Kidney glomerular epithelial cell (primary cell): ENCODE measurements at regions not wholly inside any gene's neighbourhood (a gene's known extent, or its start where the extent isn't known, plus 50 kb on each side); places are given as distances from the start of the nearest gene placed in this dataset.

Experiments
- DNase-seq: peaks from one replicate; lab custom pipeline; 2025; lab: John Stamatoyannopoulos, UW

DNA sequence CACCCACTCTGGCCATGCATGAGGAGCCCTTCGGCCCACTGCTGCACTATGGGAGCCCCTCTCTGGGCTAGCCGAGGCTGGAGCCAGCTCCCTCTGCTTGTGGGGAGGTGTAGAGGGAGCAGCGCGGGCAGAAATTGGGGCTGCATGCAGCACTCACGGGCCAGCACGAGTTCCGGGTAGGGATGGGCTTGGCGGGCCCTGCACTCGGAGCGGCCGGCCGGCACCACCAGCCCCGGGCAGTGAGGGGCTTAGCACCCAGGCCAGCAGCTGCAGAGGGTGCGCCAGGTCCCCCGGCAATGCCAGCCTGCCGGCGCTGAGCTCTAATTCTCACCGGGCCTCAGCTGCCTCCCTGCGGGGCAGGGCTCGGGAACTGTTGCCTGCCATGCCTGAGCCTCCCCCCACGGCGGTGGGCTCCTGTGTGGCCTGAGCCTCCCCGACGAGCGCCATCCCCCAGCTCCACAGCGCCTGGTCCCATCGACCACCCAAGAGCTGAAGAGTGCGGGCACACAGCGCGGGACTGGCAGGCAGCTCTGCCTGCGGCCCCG is 209.0 kb downstream of the LTN1 start:
- no peak for DNase-seq

DNA sequence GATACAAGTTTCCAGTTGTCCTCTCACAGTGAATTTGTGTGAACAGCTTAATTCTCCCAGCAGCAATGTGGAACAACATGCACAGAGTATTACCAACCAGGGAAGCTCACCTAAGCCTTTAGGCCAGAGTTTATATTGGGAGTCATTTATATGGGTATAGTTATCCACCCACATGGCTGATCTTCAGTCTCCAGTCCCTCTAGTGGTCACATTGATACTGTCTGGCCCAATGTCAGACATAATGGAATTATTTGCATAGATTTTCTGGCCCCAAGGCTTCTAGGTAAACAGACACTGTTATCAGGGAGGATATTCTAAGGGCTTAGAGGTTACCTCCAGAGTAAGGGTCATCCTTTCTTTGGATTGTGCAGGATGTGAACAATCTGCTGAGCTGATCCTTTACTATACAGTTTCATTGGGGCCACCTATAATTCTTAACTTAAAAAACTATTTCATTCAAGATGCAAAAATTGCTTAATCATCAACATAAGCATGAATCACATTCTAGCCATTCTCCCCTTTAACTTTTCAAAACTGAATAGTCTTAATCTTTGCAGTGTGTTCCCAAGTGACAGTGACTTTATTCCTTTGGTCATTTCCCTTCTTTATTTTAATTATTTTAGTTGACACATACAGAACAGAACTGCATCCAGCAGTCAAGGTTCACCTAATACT is 210.9 kb downstream of the LTN1 start:
- no peak for DNase-seq

DNA sequence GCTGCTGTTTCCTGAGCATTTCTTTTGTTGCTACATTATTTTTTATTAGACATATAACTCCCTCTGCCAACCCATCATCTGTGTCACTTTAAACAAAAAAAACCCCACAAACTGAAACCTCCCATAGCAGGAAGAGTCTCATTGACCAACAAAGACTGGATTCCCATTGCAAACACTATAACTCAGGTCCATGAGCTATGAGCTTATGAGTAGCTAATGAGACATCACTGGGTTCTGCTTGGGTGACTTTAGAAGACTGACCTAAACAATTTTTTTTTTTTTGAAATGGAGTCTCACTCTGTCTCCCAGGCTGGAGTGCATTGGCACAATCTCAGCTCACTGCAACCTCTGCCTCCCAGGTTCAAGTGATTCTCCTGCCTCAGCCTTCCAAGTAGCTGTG is 212.8 kb downstream of the LTN1 start:
- peak; percentile 60 for DNase-seq

DNA sequence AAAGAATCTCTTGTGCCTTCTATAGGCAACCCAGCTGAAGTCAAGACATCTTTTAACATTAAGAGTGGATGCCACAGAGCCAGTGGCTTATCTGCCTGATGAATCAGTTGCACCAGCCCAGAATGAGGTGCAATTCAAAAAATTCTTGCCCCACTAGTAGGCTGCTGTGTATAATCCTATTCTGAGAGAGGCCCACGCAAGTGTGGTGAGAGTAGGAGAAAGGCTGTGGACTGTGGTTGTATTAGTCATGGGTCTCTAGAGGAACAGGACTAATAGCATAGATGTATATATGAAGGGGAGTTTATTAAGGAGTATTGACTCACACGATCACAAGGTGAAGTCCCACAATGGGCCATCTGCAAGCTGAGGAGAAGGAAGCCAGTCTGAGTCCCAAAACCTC is 216.4 kb downstream of the LTN1 start:
- peak; percentile 22 for DNase-seq

DNA sequence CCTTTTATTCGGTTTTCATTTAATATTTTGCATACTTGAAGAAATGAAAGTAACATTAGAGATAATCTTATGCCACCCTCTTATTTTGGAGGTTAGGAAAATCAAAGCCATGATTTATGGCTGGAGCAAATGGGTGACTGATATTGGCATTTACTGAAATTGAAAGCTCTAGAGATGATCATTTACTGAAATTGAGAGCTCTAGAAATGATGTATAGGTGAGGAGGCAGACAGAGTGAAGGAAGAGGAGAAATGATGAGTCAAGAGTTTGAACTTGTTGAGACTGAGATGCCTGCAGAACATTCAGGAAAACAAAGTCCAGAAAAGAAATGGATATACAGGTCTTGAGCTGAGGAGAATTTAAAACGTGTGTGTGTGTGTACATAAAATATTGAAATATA is 217.6 kb downstream of the LTN1 start:
- no peak for DNase-seq

DNA sequence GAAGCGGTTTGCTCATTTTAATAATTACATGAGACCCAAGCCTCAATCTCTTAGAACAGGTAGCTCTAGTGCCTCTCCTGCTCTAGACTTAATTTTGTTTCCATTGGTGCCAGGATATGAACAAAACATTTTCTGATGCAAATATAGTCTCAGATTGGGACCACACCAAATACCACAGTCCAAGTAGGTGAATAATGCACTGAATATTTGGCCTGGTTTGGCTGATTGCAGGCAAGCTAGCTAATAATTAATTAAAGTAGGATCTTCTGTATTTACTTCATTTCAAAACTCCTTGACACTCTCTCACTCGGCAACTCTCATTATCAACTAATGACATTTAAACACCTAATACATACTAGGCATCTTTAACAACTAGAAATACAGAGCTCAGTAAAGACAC is 219.6 kb downstream of the LTN1 start:
- peak; percentile 76 for DNase-seq

DNA sequence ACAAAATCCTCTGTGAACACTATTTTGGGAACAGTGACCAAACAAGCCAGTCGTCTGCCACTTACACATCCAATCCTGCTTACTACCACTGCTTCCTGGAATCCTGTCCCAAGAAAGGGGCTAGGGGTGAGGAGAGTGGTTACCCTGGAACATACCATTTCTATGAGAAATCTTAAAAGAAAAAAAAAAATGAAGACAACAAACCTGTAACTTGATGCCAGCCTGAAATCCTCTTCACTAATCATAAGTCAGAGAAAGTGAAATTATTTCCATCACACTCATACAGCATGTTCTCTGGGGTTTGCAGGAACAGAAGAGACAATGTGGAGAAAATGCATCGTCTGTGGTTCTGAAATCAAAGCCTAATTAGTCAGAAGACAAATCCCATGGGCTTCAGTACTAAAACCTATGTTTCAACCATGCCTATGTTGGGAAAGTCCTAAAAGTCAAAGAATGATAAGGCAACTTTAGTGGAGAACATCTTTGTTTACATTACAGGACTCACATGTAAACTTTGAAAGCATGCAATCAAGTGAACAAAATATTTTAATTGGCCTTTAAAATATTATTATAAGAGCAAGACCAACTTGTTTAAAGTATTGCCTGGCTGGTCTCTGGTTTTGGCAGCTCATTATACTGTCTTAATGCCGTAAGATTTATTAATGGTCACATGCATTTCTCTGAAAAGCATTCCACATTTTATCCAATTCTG is 220.7 kb downstream of the LTN1 start:
- DNase-seq: peak; percentile 59

DNA sequence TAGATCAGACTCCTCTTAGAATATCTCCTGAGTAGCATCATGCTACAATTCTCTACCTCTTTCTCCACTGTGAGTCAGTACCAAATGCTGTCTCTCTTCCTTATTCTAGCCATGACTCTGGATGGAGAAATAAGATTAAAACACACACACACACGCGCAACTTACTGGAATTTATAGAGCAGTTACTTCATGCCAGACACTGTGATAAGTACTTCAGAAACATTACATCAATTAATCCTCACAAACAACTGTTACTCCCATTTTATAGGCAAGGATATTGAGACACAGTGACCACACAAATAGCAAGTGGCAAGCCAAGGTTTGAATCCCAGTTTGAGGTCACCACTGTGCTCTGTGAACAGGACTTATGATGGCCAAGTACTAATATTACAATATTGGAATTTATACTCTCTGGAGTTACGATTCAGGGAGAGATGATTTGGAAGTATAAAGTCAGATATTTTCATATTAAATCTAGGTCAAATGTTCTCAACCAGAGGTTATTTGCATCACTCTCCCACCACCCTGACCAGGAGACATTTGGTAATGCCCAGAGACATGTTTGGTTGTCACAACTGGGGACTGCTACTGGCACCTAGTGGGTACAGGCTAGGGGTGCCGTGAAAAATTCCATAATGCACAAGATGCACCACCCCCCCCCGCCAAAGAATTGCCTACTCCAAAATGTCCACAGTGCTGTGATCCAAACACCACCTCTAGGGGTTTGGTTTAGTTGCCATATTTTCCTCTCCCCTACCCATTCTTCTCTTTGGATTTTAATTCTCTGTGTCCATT is 221.6 kb downstream of the LTN1 start:
- no peak for DNase-seq

DNA sequence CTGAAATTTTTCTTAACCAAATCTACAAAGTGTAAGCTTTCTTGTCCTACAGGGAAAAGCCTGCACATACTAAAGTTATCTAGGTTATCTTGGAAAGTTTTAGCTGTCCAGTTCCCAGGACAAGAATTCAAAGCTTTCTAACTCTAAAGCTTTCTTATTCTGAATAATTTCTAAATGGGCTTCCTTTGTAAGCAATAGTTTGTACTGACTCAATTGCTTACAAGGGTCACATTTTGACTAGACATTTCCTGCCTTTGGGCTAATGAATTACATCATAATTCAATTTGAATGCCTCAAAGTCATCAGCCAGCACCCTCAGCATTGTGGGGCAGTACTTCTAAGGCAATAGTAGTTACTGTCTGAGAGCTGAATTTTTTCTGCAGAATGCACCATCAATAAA is 223.0 kb downstream of the LTN1 start:
- no peak for DNase-seq

DNA sequence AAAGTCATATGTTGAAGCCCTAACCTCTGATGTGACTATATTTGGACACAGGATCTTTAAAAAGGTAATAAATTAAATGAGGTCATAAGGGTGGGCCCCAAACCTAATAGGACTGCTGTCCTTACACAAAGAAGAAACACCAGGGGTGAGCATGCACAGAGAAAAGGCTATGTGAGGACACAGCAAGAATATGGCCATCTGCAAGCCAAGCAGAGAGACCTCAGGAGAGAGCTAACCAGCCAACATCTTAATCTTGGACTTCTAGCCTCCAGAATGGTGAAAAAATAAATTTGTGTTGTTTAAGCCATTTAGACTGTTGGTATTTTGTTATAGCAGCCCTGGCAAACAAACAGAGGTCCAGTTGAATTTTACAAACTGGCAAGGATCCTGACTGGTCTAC is 223.9 kb downstream of the LTN1 start:
- DNase-seq: no peak

DNA sequence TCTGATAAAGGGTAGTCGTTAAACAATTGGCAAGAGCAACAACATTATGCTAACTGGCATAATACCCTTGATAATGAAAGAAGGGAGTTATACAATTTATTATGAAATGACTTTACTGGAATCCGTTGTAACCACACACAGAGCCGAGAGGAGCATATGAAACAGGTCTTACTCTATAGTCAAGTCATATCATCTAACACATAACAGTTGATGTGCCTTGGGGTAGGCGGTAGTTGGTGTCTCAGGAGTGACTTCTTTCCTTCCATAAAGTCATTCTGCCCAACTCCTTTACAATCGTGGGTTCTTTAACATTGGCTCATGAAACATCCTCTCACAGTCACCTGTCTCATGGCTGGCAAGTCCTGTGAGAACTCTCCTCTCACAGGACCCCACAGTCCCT is 225.2 kb downstream of the LTN1 start:
- DNase-seq: no peak

DNA sequence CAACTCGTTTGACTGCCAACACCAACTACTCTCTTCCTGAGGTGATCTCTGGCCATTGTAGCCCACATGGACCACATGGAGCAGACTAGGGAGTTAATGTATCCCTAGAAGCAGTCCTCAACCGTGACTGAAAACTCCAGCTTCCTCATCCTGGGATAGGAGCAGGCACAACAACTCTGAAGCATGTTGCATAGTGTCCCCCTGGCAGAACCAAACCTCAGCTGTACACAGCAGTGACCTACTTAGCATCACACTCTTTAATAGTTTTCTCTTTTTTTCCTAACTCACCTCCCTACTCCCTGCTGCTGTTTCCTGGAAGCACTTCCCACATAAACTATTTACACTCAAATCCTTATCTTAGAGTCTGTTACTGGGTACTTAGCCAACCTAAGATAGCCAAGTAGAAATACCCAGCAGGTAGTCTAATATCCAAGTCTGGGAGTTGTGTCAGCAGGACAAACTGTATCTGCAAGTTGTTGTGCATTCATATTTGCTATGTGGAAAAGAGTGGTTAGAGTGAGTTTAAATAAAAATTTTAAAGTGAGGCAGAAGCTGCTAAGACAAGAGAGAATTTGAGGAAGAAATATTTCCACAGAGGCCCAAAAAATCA is 228.8 kb downstream of the LTN1 start:
- DNase-seq: no peak

DNA sequence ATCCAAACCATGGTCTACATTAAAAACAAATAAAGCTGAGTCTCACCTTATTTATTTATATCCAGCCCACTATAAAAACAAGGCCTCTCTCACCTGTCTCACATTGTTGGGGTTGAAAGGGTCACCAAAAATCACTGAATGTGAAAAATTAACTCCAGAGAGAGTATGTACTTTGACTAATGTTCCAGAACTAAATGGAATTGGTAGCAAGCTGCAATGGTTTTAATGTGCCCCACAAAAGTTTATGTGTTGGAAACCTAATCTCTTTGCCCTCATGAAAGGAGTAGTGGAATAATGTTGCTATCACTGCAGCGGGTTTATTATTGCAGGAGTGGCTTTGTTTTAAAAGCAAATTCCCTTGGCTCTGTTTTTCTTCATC is 230.3 kb downstream of the LTN1 start:
- no peak for DNase-seq

DNA sequence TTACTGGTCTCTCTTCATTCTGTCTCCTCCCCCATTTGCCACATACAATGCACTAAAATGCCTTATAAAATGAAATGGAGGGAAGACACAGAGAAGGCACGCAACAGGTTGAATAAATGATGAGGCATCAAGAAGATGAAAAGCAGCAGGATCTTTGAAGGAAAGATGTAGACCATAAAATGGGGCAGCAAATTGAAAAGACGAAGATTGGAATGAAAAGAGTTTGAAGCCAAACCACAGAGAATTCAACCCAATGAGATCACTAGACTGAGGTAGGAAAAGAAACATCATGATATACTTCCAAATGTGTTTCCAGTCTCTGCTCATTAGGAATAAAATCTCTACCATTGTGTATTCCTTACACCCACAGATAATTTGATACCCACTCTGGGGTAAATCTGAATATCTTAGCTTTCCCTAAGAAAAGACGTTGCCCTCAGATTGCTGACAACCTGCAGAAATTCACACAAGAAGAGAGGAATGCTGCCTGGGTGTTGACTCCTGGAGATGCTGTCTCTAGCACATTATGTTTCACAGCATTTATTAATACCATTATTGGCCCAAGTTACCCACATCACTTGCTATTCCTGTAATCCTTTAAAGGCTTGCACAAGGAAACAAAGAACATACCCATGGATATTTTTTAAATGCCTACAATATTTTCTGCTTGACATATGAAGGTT is 230.9 kb downstream of the LTN1 start:
- DNase-seq: no peak

DNA sequence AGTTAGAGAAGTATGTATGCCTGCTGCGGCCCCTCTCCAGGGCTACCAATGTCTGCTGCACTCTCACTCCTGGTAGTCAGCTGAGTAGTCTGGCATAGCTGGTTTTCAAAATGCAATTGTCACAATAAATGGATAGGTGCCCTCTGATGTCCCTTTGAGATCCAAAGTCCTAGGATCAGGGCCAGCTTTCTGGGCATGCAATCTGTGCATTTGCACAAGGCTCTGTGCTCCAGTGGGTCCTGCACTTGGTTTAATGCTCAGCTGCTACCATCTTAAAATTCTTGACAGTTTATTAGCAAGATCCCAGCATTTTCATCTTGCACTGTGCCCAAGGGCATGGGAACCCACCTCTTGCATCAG is 233.8 kb downstream of the LTN1 start:
- no peak for DNase-seq

DNA sequence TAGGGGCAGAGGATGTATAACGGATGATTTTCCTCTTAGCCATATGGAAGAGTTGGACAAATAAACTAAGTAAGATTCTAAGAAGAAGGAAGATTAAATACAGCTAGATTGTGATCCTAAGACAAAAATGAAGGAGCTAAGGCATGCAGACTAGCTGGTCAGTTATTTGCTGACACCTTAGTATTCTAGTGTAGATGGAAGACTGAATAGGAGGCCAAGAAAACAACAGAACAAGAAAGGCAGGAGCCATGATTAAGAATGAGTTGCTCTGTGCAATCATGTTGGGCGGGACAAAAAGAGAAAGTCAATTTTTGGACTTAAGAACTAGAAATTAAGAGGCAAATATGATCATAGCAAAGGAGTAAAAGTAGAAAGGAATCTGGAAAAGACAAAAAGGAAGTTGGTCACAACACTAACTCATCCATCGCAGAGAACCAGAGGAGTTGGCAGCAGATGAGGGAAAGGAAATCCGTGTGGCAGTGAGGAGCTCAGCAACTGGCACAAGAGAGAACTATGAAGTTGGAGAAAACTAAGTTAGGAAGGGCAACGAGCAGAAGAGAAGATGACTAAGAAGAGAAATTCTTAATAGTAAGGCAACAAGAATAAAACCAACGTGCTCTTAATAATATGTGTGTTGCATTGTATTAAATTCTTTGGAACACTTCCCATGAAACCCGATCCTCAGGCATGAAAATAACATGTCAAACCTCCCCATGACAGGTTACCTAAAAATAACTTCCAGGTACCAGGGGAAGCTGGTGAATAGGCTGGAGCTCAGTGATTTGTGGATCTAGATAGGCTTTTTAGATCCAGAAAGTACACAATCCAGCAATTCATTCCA is 234.4 kb downstream of the LTN1 start:
- DNase-seq: no peak

DNA sequence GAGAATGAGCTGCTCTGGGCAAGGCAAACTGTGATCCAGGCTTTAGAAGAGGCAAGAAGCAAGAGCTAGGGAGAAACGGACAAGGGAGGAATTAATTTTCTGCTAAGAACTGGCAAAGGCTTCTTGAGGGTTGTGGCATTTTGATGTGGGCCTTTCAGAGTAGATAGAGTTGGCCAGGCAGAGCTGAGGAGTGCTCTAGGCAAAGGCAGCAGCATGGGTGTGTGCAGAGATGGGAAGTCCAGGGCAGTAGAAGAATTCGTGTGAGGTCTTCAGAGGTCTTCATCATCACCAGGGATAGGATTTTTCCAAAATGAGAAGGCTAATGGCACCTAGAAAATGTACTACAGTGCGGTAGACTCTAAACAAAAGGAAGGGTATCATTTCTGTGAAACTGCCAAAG is 237.8 kb downstream of the LTN1 start:
- no peak for DNase-seq

DNA sequence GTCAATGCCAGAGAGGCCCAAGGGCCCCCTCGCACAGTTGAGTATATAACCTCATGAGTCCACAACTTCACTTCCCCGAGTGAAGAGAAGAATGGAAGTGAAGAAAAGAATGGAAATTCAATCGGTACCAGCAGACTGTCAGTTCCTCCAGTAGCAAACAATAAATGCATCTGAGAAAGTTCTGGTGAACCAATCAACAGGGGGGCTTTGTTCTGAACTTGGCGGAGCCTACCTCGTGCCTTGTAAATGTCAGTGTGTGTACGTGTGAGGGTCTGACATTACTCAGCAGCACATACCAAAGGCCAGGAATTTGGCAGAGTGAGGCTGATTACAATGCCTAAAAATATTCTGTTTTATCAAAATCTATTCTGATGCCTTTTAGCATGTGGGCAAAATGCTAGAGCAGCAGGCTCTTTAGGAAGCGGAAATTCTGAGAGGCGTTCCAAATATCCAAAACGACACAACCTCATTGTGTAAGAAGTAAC is 238.5 kb downstream of the LTN1 start:
- DNase-seq: no peak

DNA sequence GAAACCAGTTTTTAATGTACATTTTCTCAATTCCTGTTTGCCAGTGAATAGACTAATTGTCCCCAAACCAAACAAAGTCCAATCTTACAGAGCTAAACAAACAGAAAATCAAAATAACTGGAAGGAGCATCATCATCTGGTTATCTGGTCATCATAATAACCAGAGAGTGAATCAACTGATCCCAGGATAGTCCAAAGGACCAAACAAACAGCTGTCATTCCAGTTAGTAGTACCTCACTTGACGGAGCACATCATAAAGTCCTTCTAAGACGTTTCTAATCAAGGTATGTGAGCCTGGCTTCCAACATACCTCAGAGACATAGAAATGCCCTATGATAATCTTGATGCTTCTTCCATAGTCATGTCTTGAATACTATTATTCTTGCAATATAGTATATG is 240.5 kb downstream of the LTN1 start:
- DNase-seq: no peak

DNA sequence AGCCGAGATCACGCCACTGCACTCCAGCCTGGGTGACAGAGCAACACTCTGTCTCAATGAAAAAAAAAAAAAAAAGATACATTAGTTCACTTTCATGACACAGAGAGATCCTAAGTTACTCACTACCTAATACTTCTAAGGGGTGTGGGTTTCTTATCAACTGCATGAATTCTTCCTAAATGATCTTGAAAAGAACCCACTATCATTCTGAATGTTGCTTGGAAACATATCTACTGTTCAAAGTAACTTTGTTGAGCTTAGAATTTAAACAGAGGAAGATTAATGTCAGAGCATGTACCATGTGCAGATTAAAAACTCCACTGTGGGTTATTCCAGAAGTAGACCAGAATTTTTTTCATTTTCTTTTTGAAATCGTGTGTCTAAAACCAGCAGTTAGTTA is 241.5 kb downstream of the LTN1 start:
- no peak for DNase-seq

DNA sequence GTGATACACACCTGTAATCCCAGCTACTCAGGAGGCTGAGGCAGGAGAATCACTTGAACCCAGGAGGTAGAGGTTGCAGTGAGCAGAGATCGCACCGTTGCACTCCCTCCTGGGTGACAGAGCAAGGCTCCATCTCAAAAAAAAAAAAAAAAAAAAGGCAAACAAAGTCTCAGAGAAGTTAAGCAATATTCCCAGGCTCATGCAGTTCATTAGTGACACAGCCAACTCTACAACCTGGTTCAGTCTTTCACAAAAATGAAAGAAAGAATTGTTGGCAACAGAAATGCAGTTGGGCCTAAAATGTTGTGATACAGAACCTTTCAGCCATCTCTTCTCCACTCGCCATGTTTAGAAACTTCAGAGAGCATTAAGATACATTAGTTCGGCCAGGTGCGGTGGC is 242.1 kb downstream of the LTN1 start:
- DNase-seq: no peak
